Hematopoietic multipotent progenitor cell treated with erythropoietin and hydrocortisone succinate and interleukin-3 and kit ligand, for 4 days (in vitro differentiated cells): ENCODE measurements at regions not wholly inside any gene's neighbourhood (a gene's known extent, or its start where the extent isn't known, plus 50 kb on each side); places are given as distances from the start of the nearest gene placed in this dataset.
"Not testable (repeated sequence)": the region's sequence is repeated elsewhere in the genome, so short reads cannot be mapped to it uniquely, and the experiment has no call there.

Experiments used
- DNase-seq: peaks from one replicate; pipeline ENCODE4 v3.0.0-alpha.2; 2015

- no peak for DNase-seq
Measured at GRCh38 chr4:125045311-125045710, 269.4 kb upstream of the FAT4 start.

GRCh38 chr4:125044886-125045285 lies 269.9 kb upstream of the FAT4 start:
- no peak for DNase-seq

GRCh38 chr4:125043486-125043885 lies 271.3 kb upstream of the FAT4 start:
- no peak for DNase-seq

- no peak for DNase-seq
Measured at GRCh38 chr4:125042041-125042440, 272.7 kb upstream of the FAT4 start.

GRCh38 chr4:125041372-125041930 lies 273.3 kb upstream of the FAT4 start:
- no peak for DNase-seq

GRCh38 chr4:125039550-125039949 lies 275.2 kb upstream of the FAT4 start:
- DNase-seq, result no peak

GRCh38 chr4:125022855-125023501 lies 291.8 kb upstream of the FAT4 start:
- no peak for DNase-seq

- no peak for DNase-seq
Measured at GRCh38 chr4:125021189-125021588, 293.6 kb upstream of the FAT4 start.

- no peak for DNase-seq
Measured at GRCh38 chr4:125020089-125021034, 294.4 kb upstream of the FAT4 start.

GRCh38 chr4:125016892-125017299 lies 297.9 kb upstream of the FAT4 start:
- DNase-seq, result no peak

- DNase-seq, result no peak
Measured at GRCh38 chr4:125013891-125014290, 300.9 kb upstream of the FAT4 start.

- DNase-seq, result no peak
Measured at GRCh38 chr4:125011646-125012045, 299.1 kb upstream of the ANKRD50 start.

GRCh38 chr4:125010796-125011503 lies 298.4 kb upstream of the ANKRD50 start:
- DNase-seq, result no peak

- no peak for DNase-seq
Measured at GRCh38 chr4:125008676-125009075, 296.1 kb upstream of the ANKRD50 start.

GRCh38 chr4:125004676-125005075 lies 292.1 kb upstream of the ANKRD50 start:
- no peak for DNase-seq

- DNase-seq, result no peak
Measured at GRCh38 chr4:125003840-125004239, 291.3 kb upstream of the ANKRD50 start.

- no peak for DNase-seq
Measured at GRCh38 chr4:124997991-124998390, 285.5 kb upstream of the ANKRD50 start.

- no peak for DNase-seq
Measured at GRCh38 chr4:124997124-124997523, 284.6 kb upstream of the ANKRD50 start.

- no peak for DNase-seq
Measured at GRCh38 chr4:124993838-124994237, 281.3 kb upstream of the ANKRD50 start.

GRCh38 chr4:124990398-124990797 lies 277.9 kb upstream of the ANKRD50 start:
- DNase-seq, result no peak

- DNase-seq, result no peak
Measured at GRCh38 chr4:124980276-124980752, 267.8 kb upstream of the ANKRD50 start.

- not testable (repeated sequence) for DNase-seq
Measured at GRCh38 chr4:124978536-124978935, 266.0 kb upstream of the ANKRD50 start.

GRCh38 chr4:124977045-124977444 lies 264.5 kb upstream of the ANKRD50 start:
- no peak for DNase-seq
